H9 (cell line): ENCODE measurements at regions not wholly inside any gene's neighbourhood (a gene's known extent, or its start where the extent isn't known, plus 50 kb on each side); places are given as distances from the start of the nearest gene placed in this dataset.

ENCODE experiments used
- DNase-seq: peaks from one replicate; pipeline ENCODE4 v3.0.0-alpha.2; 2017
- H2AFZ ChIP-seq: one replicate; pipeline ENCODE4 v1.6.1; 2013; ENCODE audit warnings: mild to moderate bottlenecking, low read length, control low read depth, moderate library complexity
- H2AK5ac ChIP-seq: 2 replicates; pipeline ENCODE4 v1.6.1; 2013; ENCODE audit warnings: low read length, control low read depth, mixed read lengths; ENCODE audit not compliant: insufficient read length
- H2BK120ac ChIP-seq: one replicate; pipeline ENCODE4 v1.6.1; 2013; ENCODE audit warnings: low read depth, mild to moderate bottlenecking, low read length, control low read depth, inconsistent platforms; ENCODE audit not compliant: poor library complexity, severe bottlenecking
- H2BK12ac ChIP-seq: 2 replicates; pipeline ENCODE4 v1.6.1; 2013; ENCODE audit warnings: low read length, control low read depth, mixed read lengths, low read depth; ENCODE audit not compliant: insufficient read length
- H2BK15ac ChIP-seq: 2 replicates; pipeline ENCODE4 v1.6.1; 2013; ENCODE audit warnings: low read depth, low read length, control low read depth
- H2BK20ac ChIP-seq: one replicate; pipeline ENCODE4 v1.6.1; 2013; ENCODE audit warnings: low read depth, mild to moderate bottlenecking, low read length, control low read depth, inconsistent platforms; ENCODE audit not compliant: poor library complexity, severe bottlenecking
- H2BK5ac ChIP-seq: 2 replicates; pipeline ENCODE4 v1.6.1; 2013; ENCODE audit warnings: low read length, control low read depth, mixed read lengths; ENCODE audit not compliant: insufficient read length
- H3K14ac ChIP-seq: 2 replicates; pipeline ENCODE4 v1.6.1; 2013; ENCODE audit warnings: low read length, control low read depth; ENCODE audit not compliant: insufficient read depth
- H3K18ac ChIP-seq: 2 replicates; pipeline ENCODE4 v1.6.1; 2013; ENCODE audit warnings: low read depth, mild to moderate bottlenecking, mixed read lengths, low read length, control low read depth; ENCODE audit not compliant: insufficient read length
- H3K23ac ChIP-seq: 2 replicates; pipeline ENCODE4 v1.6.1; 2013; ENCODE audit warnings: low read length, control low read depth, mixed read lengths, low read depth; ENCODE audit not compliant: insufficient read length
- H3K23me2 ChIP-seq: 2 replicates; pipeline ENCODE4 v1.6.1; 2013; ENCODE audit warnings: low read depth, mild to moderate bottlenecking, mixed read lengths, low read length, control low read depth; ENCODE audit not compliant: insufficient read length, poor library complexity, severe bottlenecking
- H3K27ac ChIP-seq: 2 replicates; pipeline ENCODE4 v1.5.1; 2013; ENCODE audit warnings: low read length, control low read depth, mixed read lengths, low read depth; ENCODE audit not compliant: insufficient read length
- H3K27me3 ChIP-seq: 2 replicates; pipeline ENCODE4 v1.6.1; 2013; ENCODE audit warnings: low read length, control low read depth, inconsistent platforms; ENCODE audit not compliant: insufficient read depth
- H3K4ac ChIP-seq: 2 replicates; pipeline ENCODE4 v1.6.1; 2013; ENCODE audit warnings: low read depth, mild to moderate bottlenecking, control low read depth, inconsistent platforms, low read length, moderate library complexity
- H3K4me1 ChIP-seq: 2 replicates; pipeline ENCODE4 v1.6.1; 2013; ENCODE audit warnings: low read length, control low read depth, inconsistent platforms; ENCODE audit not compliant: insufficient read depth
- H3K4me2 ChIP-seq: 2 replicates; pipeline ENCODE4 v1.6.1; 2013; ENCODE audit warnings: low read length, control low read depth, mixed read lengths; ENCODE audit not compliant: insufficient read length, insufficient read depth
- H3K56ac ChIP-seq: 2 replicates; pipeline ENCODE4 v1.6.1; 2013; ENCODE audit warnings: low read depth, mild to moderate bottlenecking, mixed read lengths, low read length, control low read depth; ENCODE audit not compliant: insufficient read length
- H3K79me1 ChIP-seq: 2 replicates; pipeline ENCODE4 v1.6.1; 2013; ENCODE audit warnings: low read depth, mild to moderate bottlenecking, moderate library complexity, low read length, control low read depth, inconsistent platforms; ENCODE audit not compliant: insufficient read depth, poor library complexity, severe bottlenecking
- H3K79me2 ChIP-seq: 2 replicates; pipeline ENCODE4 v1.6.1; 2013; ENCODE audit warnings: low read length, control low read depth, inconsistent platforms; ENCODE audit not compliant: insufficient read depth
- H3K9ac ChIP-seq: 2 replicates; pipeline ENCODE4 v1.6.1; 2013; ENCODE audit warnings: low read length, control low read depth, mixed read lengths; ENCODE audit not compliant: insufficient read length; ENCODE audit errors: extremely low read depth
- H3K9me3 ChIP-seq: one replicate; pipeline ENCODE4 v1.6.1; 2013; ENCODE audit warnings: low read depth, low read length, inconsistent platforms; ENCODE audit not compliant: control insufficient read depth
- H3T11ph ChIP-seq: one replicate; pipeline ENCODE4 v1.6.1; 2013; ENCODE audit warnings: mild to moderate bottlenecking, low read length, control low read depth, inconsistent platforms
- H4K20me1 ChIP-seq: one replicate; pipeline ENCODE4 v1.6.1; 2013; ENCODE audit not compliant: control insufficient read depth, insufficient read length, insufficient read depth
- H4K5ac ChIP-seq: 2 replicates; pipeline ENCODE4 v1.6.1; 2013; ENCODE audit warnings: low read depth, mild to moderate bottlenecking, mixed read lengths, low read length, control low read depth; ENCODE audit not compliant: insufficient read length
- H4K8ac ChIP-seq: replicated peaks from 2 replicates; pipeline ENCODE4 v1.6.1; 2013; ENCODE audit warnings: low read length, control low read depth, mixed read lengths, low read depth; ENCODE audit not compliant: insufficient read length
- H4K91ac ChIP-seq: 2 replicates; pipeline ENCODE4 v1.6.1; 2013; ENCODE audit warnings: low read depth, mild to moderate bottlenecking, moderate library complexity, mixed read lengths, low read length, control low read depth; ENCODE audit not compliant: insufficient read length
- H3K27ac Mint-ChIP-seq, 3 experiments: 2 replicates in 2 of 3; 3 replicates in 1 of 3; pipeline ENCODE4 v1.8.0; 2020 to 2021; ENCODE audit warnings: mixed read lengths in 3 of 3, mild to moderate bottlenecking in 1 of 3, moderate library complexity in 1 of 3
- H3K27me3 Mint-ChIP-seq: 2 replicates; pipeline ENCODE4 v1.8.0; 2021; ENCODE audit warnings: low read depth, mild to moderate bottlenecking, moderate library complexity, mixed read lengths
- H3K36me3 Mint-ChIP-seq, 3 experiments: 2 replicates in 2 of 3; 3 replicates in 1 of 3; pipeline ENCODE4 v1.8.0; 2020 to 2021; ENCODE audit warnings: low read depth in 3 of 3, mixed read lengths in 3 of 3; ENCODE audit not compliant: insufficient read depth in 1 of 3
- H3K4me1 Mint-ChIP-seq, 2 experiments: 2 replicates each; pipeline ENCODE4 v1.8.0; 2020; ENCODE audit warnings: mixed read lengths in 2 of 2
- H3K4me3 Mint-ChIP-seq, 2 experiments: 2 replicates in 1 of 2; 3 replicates in 1 of 2; pipeline ENCODE4 v1.8.0; 2020 to 2021; ENCODE audit warnings: mild to moderate bottlenecking in 2 of 2, mixed read lengths in 2 of 2, moderate library complexity in 1 of 2
- H3K9me3 Mint-ChIP-seq, 2 experiments: 2 replicates in 1 of 2; 3 replicates in 1 of 2; pipeline ENCODE4 v1.8.0; 2020; ENCODE audit warnings: mild to moderate bottlenecking in 2 of 2, mixed read lengths in 2 of 2, moderate library complexity in 1 of 2
- WGBS: extraction: QIAGEN DNeasy Blood & Tissue Kit; methylation state at CpG from one replicate; pipeline ENCODE4 v1.1.7; 2013; ENCODE audit warnings: missing lambda C conversion rate, low lambda C conversion rate, mixed read lengths; ENCODE audit not compliant: insufficient read length; ENCODE audit errors: extremely low coverage; 5-methylcytosine and 5-hydroxymethylcytosine counted together
- TF ChIP-seq, protein P1 (sequence below): fragments of 200-600 bp; sonication (generic); conservative IDR thresholded peaks from 3 replicates; pipeline ENCODE4 v1.8.0; 2021; ENCODE audit warnings: antibody characterized with exemption, mild to moderate bottlenecking

DNA sequence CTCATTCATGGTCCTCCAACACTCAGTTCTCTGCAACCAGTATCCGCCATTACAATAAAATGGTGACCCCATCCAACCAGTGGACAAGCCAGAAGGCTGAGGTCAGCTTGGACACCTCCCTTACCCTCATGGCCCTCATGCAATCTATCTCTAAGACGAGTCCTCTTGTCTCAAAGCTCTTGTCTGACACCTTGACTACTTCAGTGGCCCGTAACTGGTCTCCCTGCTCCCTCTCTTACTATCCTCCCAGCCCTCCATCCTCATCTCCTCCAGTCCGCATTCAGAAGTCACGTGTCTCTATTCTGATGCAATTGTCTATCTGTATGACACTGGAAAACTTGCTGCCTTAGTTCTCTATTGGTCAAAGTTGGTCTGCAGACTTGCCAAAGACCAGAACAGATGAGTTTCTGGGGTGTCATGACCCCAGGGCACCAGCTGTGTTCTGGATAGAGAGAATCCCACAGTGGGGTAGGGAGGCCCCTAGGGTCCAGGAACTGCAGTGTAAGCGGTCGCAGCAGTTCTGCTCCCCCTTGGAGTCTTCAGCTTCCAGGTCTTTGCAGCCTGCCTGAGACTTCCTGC is 59.6 kb upstream of the RNF24 start:
- Histone ChIP-seq H3K4me1 (no peaks in the 10 kb centered on the region; the same call in 1 of the 2 replicates), H3K4me2 (no peak overlapping the region), H4K91ac (no peak overlapping the region), H3K56ac (no peak overlapping the region), H4K20me1 (no peaks in the 10 kb centered on the region), H2BK120ac (no peak overlapping the region), H3K27me3 (no peaks in the 10 kb centered on the region), H3K14ac (no peak overlapping the region), H3K9ac (no peak overlapping the region), H3T11ph (no peak overlapping the region), H4K8ac (no peak overlapping the region), H2BK20ac (no peak overlapping the region), H3K9me3 (no peaks in the 10 kb centered on the region), H3K23ac (no peak overlapping the region), H3K27ac (no peak overlapping the region), H2BK15ac (no peak overlapping the region), H4K5ac (no peak overlapping the region), H3K23me2 (no peaks in the 10 kb centered on the region), H3K79me1 (no peaks in the 10 kb centered on the region), H3K79me2 (no peaks in the 10 kb centered on the region), H3K4ac (no peak overlapping the region), H3K18ac (no peak overlapping the region), H2BK12ac (no peak overlapping the region), H2BK5ac (no peak overlapping the region), H2AFZ (no peak overlapping the region), H2AK5ac (no peak overlapping the region)
- Mint-ChIP-seq H3K36me3 (no peaks in the 10 kb centered on the region), H3K4me1 (peaks cover 18 to 21% of the 10 kb centered on the region in 2 experiments), H3K27ac (no peak overlapping the region), H3K9me3 (peaks cover 0 to under 1% of the 10 kb centered on the region in 2 experiments; a peak in 1 of 5 replicates), H3K27me3 (peaks cover 1% of the 10 kb centered on the region), H3K4me3 (no peak overlapping the region)
- no CpG with 5 or more reads among the region's 7 CpGs for WGBS
- DNase-seq: no peak
- TF ChIP-seq, protein P1, sequence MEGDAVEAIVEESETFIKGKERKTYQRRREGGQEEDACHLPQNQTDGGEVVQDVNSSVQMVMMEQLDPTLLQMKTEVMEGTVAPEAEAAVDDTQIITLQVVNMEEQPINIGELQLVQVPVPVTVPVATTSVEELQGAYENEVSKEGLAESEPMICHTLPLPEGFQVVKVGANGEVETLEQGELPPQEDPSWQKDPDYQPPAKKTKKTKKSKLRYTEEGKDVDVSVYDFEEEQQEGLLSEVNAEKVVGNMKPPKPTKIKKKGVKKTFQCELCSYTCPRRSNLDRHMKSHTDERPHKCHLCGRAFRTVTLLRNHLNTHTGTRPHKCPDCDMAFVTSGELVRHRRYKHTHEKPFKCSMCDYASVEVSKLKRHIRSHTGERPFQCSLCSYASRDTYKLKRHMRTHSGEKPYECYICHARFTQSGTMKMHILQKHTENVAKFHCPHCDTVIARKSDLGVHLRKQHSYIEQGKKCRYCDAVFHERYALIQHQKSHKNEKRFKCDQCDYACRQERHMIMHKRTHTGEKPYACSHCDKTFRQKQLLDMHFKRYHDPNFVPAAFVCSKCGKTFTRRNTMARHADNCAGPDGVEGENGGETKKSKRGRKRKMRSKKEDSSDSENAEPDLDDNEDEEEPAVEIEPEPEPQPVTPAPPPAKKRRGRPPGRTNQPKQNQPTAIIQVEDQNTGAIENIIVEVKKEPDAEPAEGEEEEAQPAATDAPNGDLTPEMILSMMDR: no peak
